OCI-LY1 (cell line): ENCODE measurements at regions not wholly inside any gene's neighbourhood (a gene's known extent, or its start where the extent isn't known, plus 50 kb on each side); places are given as distances from the start of the nearest gene placed in this dataset.

Experiments
- EZH2 ChIP-seq: fragments of 200-600 bp; sonication (generic), shearing (Covaris generic); IDR thresholded peaks from 2 replicates; pipeline ENCODE4 v1.8.0; 2017; ENCODE audit warnings: borderline replicate concordance, mixed run types, mild to moderate bottlenecking, antibody characterized with exemption, low read length, moderate library complexity, mixed read lengths
- TF ChIP-seq, protein P1 (sequence below): fragments of 200-600 bp; sonication (generic), shearing (Covaris generic); IDR thresholded peaks from 2 replicates; pipeline ENCODE4 v1.5.1; 2017; ENCODE audit warnings: mild to moderate bottlenecking, antibody characterized with exemption, low read length, moderate library complexity, mixed read lengths

- TF ChIP-seq, protein P1, sequence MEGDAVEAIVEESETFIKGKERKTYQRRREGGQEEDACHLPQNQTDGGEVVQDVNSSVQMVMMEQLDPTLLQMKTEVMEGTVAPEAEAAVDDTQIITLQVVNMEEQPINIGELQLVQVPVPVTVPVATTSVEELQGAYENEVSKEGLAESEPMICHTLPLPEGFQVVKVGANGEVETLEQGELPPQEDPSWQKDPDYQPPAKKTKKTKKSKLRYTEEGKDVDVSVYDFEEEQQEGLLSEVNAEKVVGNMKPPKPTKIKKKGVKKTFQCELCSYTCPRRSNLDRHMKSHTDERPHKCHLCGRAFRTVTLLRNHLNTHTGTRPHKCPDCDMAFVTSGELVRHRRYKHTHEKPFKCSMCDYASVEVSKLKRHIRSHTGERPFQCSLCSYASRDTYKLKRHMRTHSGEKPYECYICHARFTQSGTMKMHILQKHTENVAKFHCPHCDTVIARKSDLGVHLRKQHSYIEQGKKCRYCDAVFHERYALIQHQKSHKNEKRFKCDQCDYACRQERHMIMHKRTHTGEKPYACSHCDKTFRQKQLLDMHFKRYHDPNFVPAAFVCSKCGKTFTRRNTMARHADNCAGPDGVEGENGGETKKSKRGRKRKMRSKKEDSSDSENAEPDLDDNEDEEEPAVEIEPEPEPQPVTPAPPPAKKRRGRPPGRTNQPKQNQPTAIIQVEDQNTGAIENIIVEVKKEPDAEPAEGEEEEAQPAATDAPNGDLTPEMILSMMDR: no peak
- TF ChIP-seq EZH2: no peak
These were observed 211.1 kb upstream of the MTNR1B start for GRCh38 chr11:92758241-92758780.
